Ishikawa (cell line): ENCODE measurements at regions not wholly inside any gene's neighbourhood (a gene's known extent, or its start where the extent isn't known, plus 50 kb on each side); places are given as distances from the start of the nearest gene placed in this dataset.

Experiments used
- CEBPB ChIP-seq: IDR thresholded peaks from 2 replicates; pipeline ENCODE4 v1.6.1; 2012
- CREB1 ChIP-seq: IDR thresholded peaks from 2 replicates; pipeline ENCODE4 v1.6.1; 2012; ENCODE audit warnings: low read depth
- EGR1 ChIP-seq: IDR thresholded peaks from 2 replicates; pipeline ENCODE4 v1.6.1; 2012
- EP300 ChIP-seq: IDR thresholded peaks from 2 replicates; pipeline ENCODE4 v1.6.1; 2012; ENCODE audit warnings: borderline replicate concordance
- FOXM1 ChIP-seq: IDR thresholded peaks from 2 replicates; pipeline ENCODE4 v1.6.1; 2012; ENCODE audit warnings: low read depth, borderline replicate concordance
- MAX ChIP-seq: IDR thresholded peaks from 2 replicates; pipeline ENCODE4 v1.6.1; 2012
- NFIC ChIP-seq: IDR thresholded peaks from 2 replicates; pipeline ENCODE4 v1.6.1; 2012
- RAD21 ChIP-seq: IDR thresholded peaks from 2 replicates; pipeline ENCODE4 v1.6.1; 2012; ENCODE audit warnings: low read depth
- TAF1 ChIP-seq: IDR thresholded peaks from 2 replicates; pipeline ENCODE4 v1.6.1; 2012; ENCODE audit warnings: low read depth, mild to moderate bottlenecking
- TCF12 ChIP-seq: IDR thresholded peaks from 2 replicates; pipeline ENCODE4 v1.6.1; 2012; ENCODE audit warnings: low read depth
- TEAD4 ChIP-seq: IDR thresholded peaks from 2 replicates; pipeline ENCODE4 v1.6.1; 2012
- USF1 ChIP-seq: IDR thresholded peaks from 2 replicates; pipeline ENCODE4 v1.6.1; 2012
- YY1 ChIP-seq: IDR thresholded peaks from 2 replicates; pipeline ENCODE4 v1.6.1; 2012; ENCODE audit warnings: low read depth
- ZBTB7A ChIP-seq: IDR thresholded peaks from 2 replicates; pipeline ENCODE4 v1.6.1; 2012; ENCODE audit warnings: low read depth
- TF ChIP-seq, protein P1 (sequence below): IDR thresholded peaks from 2 replicates; pipeline ENCODE4 v1.6.1; 2012; ENCODE audit warnings: low read depth, mild to moderate bottlenecking

DNA sequence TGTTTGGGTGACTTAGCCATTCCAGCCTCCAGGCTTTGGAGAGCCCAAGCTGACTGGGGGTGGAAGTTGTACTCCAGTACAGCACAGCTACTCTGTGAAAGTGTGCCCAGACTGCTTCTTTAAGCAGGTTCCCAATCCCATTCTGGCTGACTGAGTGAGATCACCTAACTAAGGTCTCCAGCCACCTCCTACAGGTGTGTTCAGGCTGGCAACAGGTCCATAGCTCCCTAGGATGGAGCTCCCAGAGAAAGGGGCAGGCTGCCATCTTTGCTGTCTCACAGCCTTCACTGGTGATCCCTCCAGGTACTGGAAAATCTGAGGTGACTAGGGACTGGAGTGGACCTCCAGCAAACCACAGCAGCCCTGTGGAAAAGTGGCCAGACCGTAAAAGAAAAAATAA lies 445.3 kb upstream of the KCNMB2 start:
- TF ChIP-seq EP300 = no peak
- TF ChIP-seq TEAD4 = no peak
- TF ChIP-seq MAX = no peak
- TF ChIP-seq, protein P1, sequence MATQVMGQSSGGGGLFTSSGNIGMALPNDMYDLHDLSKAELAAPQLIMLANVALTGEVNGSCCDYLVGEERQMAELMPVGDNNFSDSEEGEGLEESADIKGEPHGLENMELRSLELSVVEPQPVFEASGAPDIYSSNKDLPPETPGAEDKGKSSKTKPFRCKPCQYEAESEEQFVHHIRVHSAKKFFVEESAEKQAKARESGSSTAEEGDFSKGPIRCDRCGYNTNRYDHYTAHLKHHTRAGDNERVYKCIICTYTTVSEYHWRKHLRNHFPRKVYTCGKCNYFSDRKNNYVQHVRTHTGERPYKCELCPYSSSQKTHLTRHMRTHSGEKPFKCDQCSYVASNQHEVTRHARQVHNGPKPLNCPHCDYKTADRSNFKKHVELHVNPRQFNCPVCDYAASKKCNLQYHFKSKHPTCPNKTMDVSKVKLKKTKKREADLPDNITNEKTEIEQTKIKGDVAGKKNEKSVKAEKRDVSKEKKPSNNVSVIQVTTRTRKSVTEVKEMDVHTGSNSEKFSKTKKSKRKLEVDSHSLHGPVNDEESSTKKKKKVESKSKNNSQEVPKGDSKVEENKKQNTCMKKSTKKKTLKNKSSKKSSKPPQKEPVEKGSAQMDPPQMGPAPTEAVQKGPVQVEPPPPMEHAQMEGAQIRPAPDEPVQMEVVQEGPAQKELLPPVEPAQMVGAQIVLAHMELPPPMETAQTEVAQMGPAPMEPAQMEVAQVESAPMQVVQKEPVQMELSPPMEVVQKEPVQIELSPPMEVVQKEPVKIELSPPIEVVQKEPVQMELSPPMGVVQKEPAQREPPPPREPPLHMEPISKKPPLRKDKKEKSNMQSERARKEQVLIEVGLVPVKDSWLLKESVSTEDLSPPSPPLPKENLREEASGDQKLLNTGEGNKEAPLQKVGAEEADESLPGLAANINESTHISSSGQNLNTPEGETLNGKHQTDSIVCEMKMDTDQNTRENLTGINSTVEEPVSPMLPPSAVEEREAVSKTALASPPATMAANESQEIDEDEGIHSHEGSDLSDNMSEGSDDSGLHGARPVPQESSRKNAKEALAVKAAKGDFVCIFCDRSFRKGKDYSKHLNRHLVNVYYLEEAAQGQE = no peak
- no peak for TF ChIP-seq TCF12
- TF ChIP-seq CREB1 = no peak
- TF ChIP-seq NFIC = no peak
- no peak for TF ChIP-seq CEBPB
- TF ChIP-seq USF1 = no peak
- no peak for TF ChIP-seq ZBTB7A
- no peak for TF ChIP-seq RAD21
- no peak for TF ChIP-seq EGR1

- no peak for TF ChIP-seq NFIC
- TF ChIP-seq FOXM1 = no peak
- TF ChIP-seq CREB1 = no peak
- no peak for TF ChIP-seq MAX
Observed at GRCh38 chr3:178095522-178095921, 440.7 kb upstream of the KCNMB2 start.

DNA sequence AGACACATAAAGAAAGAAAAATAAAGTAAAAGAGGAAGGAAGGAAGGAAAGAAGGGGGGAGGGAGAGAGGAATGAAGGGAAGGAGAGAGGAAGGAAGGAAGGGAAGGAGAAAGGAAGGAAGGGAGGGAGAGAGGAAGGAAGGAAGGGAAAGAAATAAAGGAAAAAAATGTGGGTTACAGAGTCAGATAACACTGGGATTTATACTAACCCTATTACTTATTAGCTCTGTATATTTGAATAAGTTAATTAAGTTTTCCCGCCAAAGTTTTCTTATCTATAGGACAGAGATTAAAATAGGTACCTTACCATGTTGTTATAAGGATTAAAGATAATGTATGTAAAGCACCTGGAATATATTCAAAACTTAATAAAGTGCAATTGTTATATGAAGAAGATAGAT lies 439.3 kb upstream of the KCNMB2 start:
- TF ChIP-seq CREB1 (no peak), RAD21 (no peak), TAF1 (no peak), ZBTB7A (no peak), USF1 (no peak), MAX (no peak), TEAD4 (no peak), TCF12 (no peak), FOXM1 (no peak), EGR1 (no peak), YY1 (no peak), CEBPB (no peak)
- TF ChIP-seq, protein P1 = no peak

DNA sequence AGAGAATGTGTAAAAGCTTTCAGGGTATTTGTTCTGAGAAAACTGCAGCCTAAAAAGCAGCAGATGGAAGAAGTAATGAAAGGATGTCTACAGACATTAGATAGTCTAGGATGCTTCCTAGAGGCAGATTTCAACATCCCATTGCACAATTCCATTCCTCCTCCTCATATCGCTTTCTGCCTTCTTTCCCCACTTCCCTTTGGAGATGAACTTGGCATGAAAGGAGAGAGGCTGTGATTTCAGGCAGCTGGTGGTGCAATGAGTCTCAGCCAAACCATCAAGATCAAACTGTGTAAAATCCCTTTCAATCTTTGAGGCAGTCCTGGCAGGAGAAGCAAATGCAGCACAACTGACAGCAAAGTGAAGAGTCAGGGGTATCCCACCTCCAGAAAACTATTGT lies 438.7 kb upstream of the KCNMB2 start:
- TF ChIP-seq CREB1 (no peak), EGR1 (no peak), TAF1 (no peak), EP300 (no peak), YY1 (no peak), FOXM1 (no peak), CEBPB (no peak), NFIC (no peak), TCF12 (no peak), TEAD4 (no peak), USF1 (no peak), MAX (no peak)
- TF ChIP-seq, protein P1 = no peak
